HepG2 (cell line): ENCODE measurements at regions not wholly inside any gene's neighbourhood (a gene's known extent, or its start where the extent isn't known, plus 50 kb on each side); places are given as distances from the start of the nearest gene placed in this dataset.

Experiments
- ATAC-seq: fragments of 200-7000 bp; cut with Tn5 transposase; 3 replicates; pipeline ENCODE4 v1.9.1; 2020; ENCODE audit warnings: mild to moderate bottlenecking, moderate library complexity
- BruUV-seq: library from RNA; stranded (reverse); fragments of 400-500 nt; replicated peaks from 2 replicates; lab custom pipeline; 2021; lab: Mats Ljungman, UMichigan
- CTCF ChIA-PET: fragments of 300-600 bp; formaldehyde crosslinking; extraction: SDS; loops from one replicate; lab custom pipeline; 2021; ENCODE audit warnings: low total read pairs, inconsistent platforms, low intra/inter-chr PET ratio; lab: Yijun Ruan, JAX
- POLR2A ChIA-PET: fragments of 350-600 bp; sonication (Branson Sonifier 250); formaldehyde crosslinking; loops from one replicate; lab custom pipeline; 2020; ENCODE audit warnings: antibody characterized with exemption, inconsistent platforms; lab: Yijun Ruan, JAX
- DNase-seq: peaks from one replicate; pipeline ENCODE4 v3.0.0-alpha.2; 2015; ENCODE audit warnings: low spot score
- FAIRE-seq: peaks from 3 replicates; lab custom pipeline; 2011; peaks lifted over from hg19 to GRCh38; lab: Jason Lieb, UNC
- H2AFZ ChIP-seq: one replicate; pipeline ENCODE4 v1.6.1; 2011; ENCODE audit warnings: low read length, inconsistent platforms
- H3K27ac ChIP-seq: fragments of 300-600 bp; 3 replicates; pipeline ENCODE4 v1.8.0; 2011; ENCODE audit warnings: mixed run types, mild to moderate bottlenecking, mixed read lengths, low read length, inconsistent platforms; ENCODE audit not compliant: insufficient read depth; ENCODE audit errors: extremely low read length
- H3K27me3 ChIP-seq, 2 experiments: fragments of 200-600 bp in 1 of 2; 2 replicates in 1 of 2; 3 replicates in 1 of 2; pipeline versions ENCODE4 v1.6.0 to v1.8.0; 2011; ENCODE audit warnings: low read length in 2 of 2, mild to moderate bottlenecking in 2 of 2, moderate library complexity in 2 of 2, inconsistent platforms in 1 of 2; ENCODE audit not compliant: insufficient read depth in 2 of 2, control insufficient read depth in 1 of 2
- H3K36me3 ChIP-seq, 2 experiments: fragments of 200-600 bp in 1 of 2; replicated peaks in 1 of 2; 2 replicates in 1 of 2; 3 replicates in 1 of 2; pipeline versions ENCODE4 v1.5.1 to v1.8.0; 2011; ENCODE audit warnings: low read length in 2 of 2, inconsistent platforms in 1 of 2; ENCODE audit not compliant: insufficient read depth in 2 of 2, control insufficient read depth in 1 of 2
- H3K4me1 ChIP-seq: 2 replicates; pipeline ENCODE4 v1.5.1; 2012; ENCODE audit warnings: low read length, inconsistent platforms; ENCODE audit not compliant: insufficient read depth
- H3K4me2 ChIP-seq: 2 replicates; pipeline ENCODE4 v1.6.0; 2011; ENCODE audit warnings: low read depth, low read length, inconsistent platforms
- H3K4me3 ChIP-seq, 3 experiments: fragments of 200-600 bp in 1 of 3; sonication (generic), shearing (Covaris generic) in 1 of 3; replicated peaks in 1 of 3; 2 replicates each; pipeline ENCODE4 v1.5.1; 2011 to 2016; ENCODE audit warnings: low read length in 3 of 3, inconsistent platforms in 2 of 3, low read depth in 2 of 3, mild to moderate bottlenecking in 2 of 3, control low read depth in 1 of 3, mixed read lengths in 1 of 3; ENCODE audit not compliant: insufficient read depth in 1 of 3
- H3K79me2 ChIP-seq: one replicate; pipeline ENCODE4 v1.6.1; 2011; ENCODE audit warnings: low read length, inconsistent platforms; ENCODE audit not compliant: insufficient read depth
- H3K9ac ChIP-seq: 2 replicates; pipeline ENCODE4 v1.6.0; 2011; ENCODE audit warnings: mild to moderate bottlenecking, low read depth, low read length, inconsistent platforms; ENCODE audit not compliant: insufficient read depth
- H3K9me3 ChIP-seq: 2 replicates; pipeline ENCODE4 v1.5.1; 2012; ENCODE audit warnings: mild to moderate bottlenecking, low read length
- H4K20me1 ChIP-seq: 2 replicates; pipeline ENCODE4 v1.6.0; 2011; ENCODE audit warnings: inconsistent platforms, mild to moderate bottlenecking, low read length, moderate library complexity; ENCODE audit not compliant: insufficient read depth
- HNRNPUL1 ChIP-seq: fragments of 200-400 bp; formaldehyde crosslinking; IDR thresholded peaks from 2 replicates; pipeline ENCODE4 v1.6.1; 2017; ENCODE audit warnings: low read depth, mild to moderate bottlenecking, low read length, moderate library complexity
- JUND ChIP-seq: sonication (generic); formaldehyde crosslinking; IDR thresholded peaks from 2 replicates; pipeline ENCODE4 v1.8.0; 2022; ENCODE audit warnings: mild to moderate bottlenecking, missing genetic modification reagents
- NFAT5 ChIP-seq: sonication (generic); formaldehyde crosslinking; IDR thresholded peaks from 2 replicates; pipeline ENCODE4 v1.4.0; 2020; ENCODE audit warnings: missing genetic modification reagents
- RXRA ChIP-seq: sonication (generic); formaldehyde crosslinking; IDR thresholded peaks from 2 replicates; pipeline ENCODE4 v1.5.1; 2020; ENCODE audit warnings: missing genetic modification reagents
- SMAD3 ChIP-seq: sonication (generic); formaldehyde crosslinking; IDR thresholded peaks from 2 replicates; pipeline ENCODE4 v1.4.0; 2020; ENCODE audit warnings: missing genetic modification reagents
- TFDP2 ChIP-seq: sonication (generic); formaldehyde crosslinking; IDR thresholded peaks from 2 replicates; pipeline ENCODE4 v1.4.0; 2020; ENCODE audit warnings: missing genetic modification reagents
- ZFP82 ChIP-seq: sonication (generic); formaldehyde crosslinking; IDR thresholded peaks from 2 replicates; pipeline ENCODE4 v1.5.1; 2020; ENCODE audit warnings: mild to moderate bottlenecking, missing genetic modification reagents, borderline replicate concordance
- ZNF180 ChIP-seq: sonication (generic); formaldehyde crosslinking; IDR thresholded peaks from 2 replicates; pipeline ENCODE4 v1.4.0; 2020; ENCODE audit warnings: low read depth, missing genetic modification reagents, borderline replicate concordance
- ZNF691 ChIP-seq: sonication (generic); formaldehyde crosslinking; IDR thresholded peaks from 2 replicates; pipeline ENCODE4 v1.4.0; 2020; ENCODE audit warnings: missing genetic modification reagents, low read depth, mild to moderate bottlenecking, borderline replicate concordance
- ZNF83 ChIP-seq: sonication (generic); formaldehyde crosslinking; IDR thresholded peaks from 2 replicates; pipeline ENCODE4 v1.4.0; 2020; ENCODE audit warnings: missing genetic modification reagents, mild to moderate bottlenecking, borderline replicate concordance
- WGBS: methylation state at CpG from one replicate; pipeline ENCODE4 v1.1.6; 2017; ENCODE audit warnings: low lambda C conversion rate; 5-methylcytosine and 5-hydroxymethylcytosine counted together
- in situ Hi-C: cut with HindIII; loops from 2 replicates; pipeline ENCODE4 v1.10.0; 2017; ENCODE audit warnings: low pct_unique_long_range_greater_than_20kb; ENCODE audit not compliant: extremely low pct_ligation_motif_present
- intact Hi-C: fragments of 100-400 bp; cut with micrococcal nuclease; formaldehyde crosslinking; loops from one replicate; pipeline ENCODE4 v1.10.0; 2022; ENCODE audit not compliant: unreplicated experiment

GRCh38 chr3:75082845-75083244, 468.4 kb upstream of the CNTN3 start (continued):
- TF ChIP-seq JUND (CRISPR knock-in tag) (no peak), TFDP2 (CRISPR knock-in tag) (no peak), ZNF691 (CRISPR knock-in tag) (no peak), ZNF180 (CRISPR knock-in tag) (no peak)
- TF ChIP-seq, all 625 proteins: peak for 2

- peaks cover 8% of the 10 kb centered on the region for H3K9me3 ChIP-seq
- no peak for ATAC-seq
- CTCF ChIA-PET = no interaction called here
- POLR2A ChIA-PET = no interaction called here
- H3K9ac ChIP-seq = no peak overlapping the region
- BruUV-seq = no TSS peak
- no peaks in the 10 kb centered on the region for H4K20me1 ChIP-seq
- TF ChIP-seq SMAD3 (CRISPR knock-in tag) = no peak
- no peak for TF ChIP-seq NFAT5
- TF ChIP-seq ZFP82 (CRISPR knock-in tag) = no peak
- TF ChIP-seq ZNF83 (CRISPR knock-in tag) = no peak
- TF ChIP-seq HNRNPUL1 = no peak
- TF ChIP-seq RXRA (CRISPR knock-in tag) = no peak
- H3K4me3 ChIP-seq = no peak overlapping the region
- FAIRE-seq = no peak
- no peaks in the 10 kb centered on the region for H3K4me1 ChIP-seq
- no peak overlapping the region for H3K27ac ChIP-seq
- no peak overlapping the region for H3K4me2 ChIP-seq
- H3K79me2 ChIP-seq = no peaks in the 10 kb centered on the region
- no peaks in the 10 kb centered on the region; a peak in 1 of 5 replicates for H3K27me3 ChIP-seq
- DNase-seq = no peak
- H2AFZ ChIP-seq = no peak overlapping the region
- H3K36me3 ChIP-seq = no peaks in the 10 kb centered on the region
- intact Hi-C loops (no loop called here), in situ Hi-C loops (no loop called here)
- WGBS = 4% methylated on average over 3 of the region's 3 CpGs
Observed at GRCh38 chr3:75089841-75090240, 475.4 kb upstream of the CNTN3 start.
